SK-N-SH (cell line): ENCODE measurements at regions not wholly inside any gene's neighbourhood (a gene's known extent, or its start where the extent isn't known, plus 50 kb on each side); places are given as distances from the start of the nearest gene placed in this dataset.

Source experiments
- CTCF ChIA-PET: fragments of 300-600, 350-600 bp; formaldehyde crosslinking; extraction: SDS; loops from one replicate; lab custom pipeline; 2021; lab: Yijun Ruan, JAX
- POLR2A ChIA-PET: fragments of 350-600 bp; sonication (Branson Sonifier 250); formaldehyde crosslinking; extraction: SDS; loops from one replicate; lab custom pipeline; 2020; ENCODE audit warnings: antibody characterized with exemption, inconsistent platforms; lab: Yijun Ruan, JAX
- DNase-seq: peaks from one replicate; pipeline ENCODE4 v3.0.0; 2012
- H2AFZ ChIP-seq: fragments of 200-600 bp; sonication (generic); 2 replicates; pipeline ENCODE4 v1.8.1; 2016; ENCODE audit warnings: antibody characterized with exemption, mild to moderate bottlenecking, low read depth
- H3F3A ChIP-seq: fragments of 200-600 bp; sonication (generic); replicated peaks from 2 replicates; pipeline ENCODE3; 2016; ENCODE audit warnings: antibody characterized with exemption, mild to moderate bottlenecking; ENCODE audit not compliant: insufficient read depth
- H3K27ac ChIP-seq, 2 experiments: fragments of 200-500 bp in 1 of 2; fragments of 200-600 bp in 1 of 2; sonication (Bioruptor generic) in 1 of 2; sonication (generic), shearing (Covaris generic) in 1 of 2; 2 replicates each; pipeline versions ENCODE4 v1.5.1 to v1.6.1; 2014 to 2016; ENCODE audit warnings: low read depth in 2 of 2, inconsistent platforms in 1 of 2, low read length in 1 of 2, mild to moderate bottlenecking in 1 of 2, mixed read lengths in 1 of 2
- H3K27me3 ChIP-seq: fragments of 200-600 bp; sonication (generic), shearing (Covaris generic); 2 replicates; pipeline ENCODE4 v1.6.1; 2016; ENCODE audit warnings: mixed run types; ENCODE audit not compliant: insufficient read depth
- H3K36me3 ChIP-seq, 2 experiments: fragments of 200-500 bp in 1 of 2; fragments of 200-600 bp in 1 of 2; sonication (Bioruptor generic) in 1 of 2; sonication (generic) in 1 of 2; replicated peaks in 1 of 2; 2 replicates each; pipeline versions ENCODE3 to v1.5.1; 2014 to 2016; ENCODE audit warnings: low read length in 1 of 2, mild to moderate bottlenecking in 1 of 2; ENCODE audit not compliant: insufficient read depth in 2 of 2, control insufficient read depth in 1 of 2
- H3K4me1 ChIP-seq, 2 experiments: fragments of 200-500 bp in 1 of 2; fragments of 200-600 bp in 1 of 2; sonication (Bioruptor generic) in 1 of 2; sonication (generic), shearing (Covaris generic) in 1 of 2; 2 replicates each; pipeline versions ENCODE4 v1.5.1 to v1.6.1; 2014 to 2016; ENCODE audit warnings: low read depth in 1 of 2, low read length in 1 of 2, mixed run types in 1 of 2; ENCODE audit not compliant: insufficient read depth in 2 of 2, control insufficient read depth in 1 of 2
- H3K4me2 ChIP-seq: fragments of 200-600 bp; sonication (generic), shearing (Covaris generic); 2 replicates; pipeline ENCODE4 v1.6.1; 2017; ENCODE audit warnings: mixed run types
- H3K4me3 ChIP-seq, 2 experiments: fragments of 200-500 bp in 1 of 2; fragments of 200-600 bp in 1 of 2; sonication (Bioruptor generic) in 1 of 2; sonication (generic), shearing (Covaris generic) in 1 of 2; 2 replicates each; pipeline versions ENCODE4 v1.5.1 to v1.8.1; 2014 to 2016; ENCODE audit warnings: low read depth in 2 of 2, inconsistent platforms in 1 of 2, low read length in 1 of 2, mild to moderate bottlenecking in 1 of 2, mixed read lengths in 1 of 2, moderate library complexity in 1 of 2
- H3K79me2 ChIP-seq: fragments of 200-600 bp; sonication (generic); 2 replicates; pipeline ENCODE4 v1.8.1; 2017; ENCODE audit warnings: mild to moderate bottlenecking; ENCODE audit not compliant: insufficient read depth
- H3K9ac ChIP-seq: fragments of 200-600 bp; sonication (generic); 2 replicates; pipeline ENCODE4 v1.6.1; 2017; ENCODE audit warnings: mixed run types
- H3K9me2 ChIP-seq: fragments of 200-600 bp; sonication (generic); 2 replicates; pipeline ENCODE4 v1.6.1; 2017; ENCODE audit warnings: mixed run types
- H3K9me3 ChIP-seq: fragments of 200-600 bp; sonication (generic); 2 replicates; pipeline ENCODE4 v1.6.1; 2017; ENCODE audit warnings: mixed run types, mild to moderate bottlenecking, moderate library complexity
- H4K20me1 ChIP-seq: fragments of 200-600 bp; sonication (generic); 2 replicates; pipeline ENCODE4 v1.6.1; 2017; ENCODE audit warnings: mild to moderate bottlenecking, mixed run types; ENCODE audit not compliant: insufficient read depth
- CHD2 ChIP-seq: fragments of 150-350 bp; IDR thresholded peaks from 2 replicates; pipeline ENCODE4 v1.6.1; 2018; ENCODE audit warnings: low read length; ENCODE audit not compliant: partially characterized antibody
- CTCF ChIP-seq: fragments of 200-600 bp; sonication (generic); IDR thresholded peaks from 2 replicates; pipeline ENCODE4 v1.6.1; 2017; ENCODE audit warnings: antibody characterized with exemption, mild to moderate bottlenecking, moderate library complexity
- EZH2phosphoT487 ChIP-seq: fragments of 200-600 bp; sonication (generic); IDR thresholded peaks from 2 replicates; pipeline ENCODE4 v1.6.1; 2017; ENCODE audit warnings: low read depth, mixed run types, mild to moderate bottlenecking, antibody characterized with exemption, moderate library complexity, borderline replicate concordance
- GATA2 ChIP-seq: sonication (generic); formaldehyde crosslinking; IDR thresholded peaks from 2 replicates; pipeline ENCODE4 v1.5.0; 2020; ENCODE audit warnings: mild to moderate bottlenecking, missing genetic modification reagents
- JUND ChIP-seq: IDR thresholded peaks from 2 replicates; pipeline ENCODE4 v1.4.0; 2012
- MAX ChIP-seq: IDR thresholded peaks from 2 replicates; pipeline ENCODE4 v1.4.0; 2012; ENCODE audit warnings: low read depth
- NFIC ChIP-seq: IDR thresholded peaks from 2 replicates; pipeline ENCODE4 v1.4.0; 2012; ENCODE audit warnings: borderline replicate concordance
- NRF1 ChIP-seq: IDR thresholded peaks from 2 replicates; pipeline ENCODE4 v1.6.1; 2012; ENCODE audit warnings: low read depth, mild to moderate bottlenecking, low read length
- RCOR1 ChIP-seq: fragments of 150-350 bp; IDR thresholded peaks from 2 replicates; pipeline ENCODE4 v1.6.1; 2017; ENCODE audit warnings: antibody characterized with exemption, low read length
- REST ChIP-seq: IDR thresholded peaks from 2 replicates; pipeline ENCODE4 v1.6.1; 2012; ENCODE audit warnings: mild to moderate bottlenecking, low read depth, low read length, moderate library complexity
- RFX5 ChIP-seq: IDR thresholded peaks from 2 replicates; pipeline ENCODE4 v1.6.1; 2012; ENCODE audit warnings: mild to moderate bottlenecking, improper control_type of control experiment, low read length
- TAF1 ChIP-seq: IDR thresholded peaks from 2 replicates; pipeline ENCODE4 v1.6.1; 2012; ENCODE audit warnings: low read depth, mild to moderate bottlenecking, low read length, moderate library complexity, borderline replicate concordance
- TCF12 ChIP-seq: IDR thresholded peaks from 2 replicates; pipeline ENCODE4 v1.4.0; 2012
- TEAD4 ChIP-seq: IDR thresholded peaks from 2 replicates; pipeline ENCODE4 v1.4.0; 2012; ENCODE audit warnings: mild to moderate bottlenecking, borderline replicate concordance; ENCODE audit not compliant: insufficient read depth
- USF1 ChIP-seq: IDR thresholded peaks from 2 replicates; pipeline ENCODE4 v1.4.0; 2012; ENCODE audit warnings: low read depth, borderline replicate concordance
- ZBTB33 ChIP-seq: IDR thresholded peaks from 2 replicates; pipeline ENCODE4 v1.4.0; 2012; ENCODE audit warnings: low read depth, borderline replicate concordance
- WGBS: methylation state at CpG from one replicate; pipeline ENCODE4 v1.1.6; 2017; ENCODE audit warnings: low lambda C conversion rate; 5-methylcytosine and 5-hydroxymethylcytosine counted together

- peak; percentile 72 for TF ChIP-seq CHD2
- TF ChIP-seq NFIC = peak; percentile 65
- TF ChIP-seq GATA2 (CRISPR knock-in tag) = peak; percentile 98
- TF ChIP-seq REST = no peak
- TF ChIP-seq TCF12 = peak; percentile 68; the same call in 1 of the 2 replicates
- no peak for TF ChIP-seq EZH2phosphoT487
- TF ChIP-seq RCOR1 = peak; percentile 85
- TF ChIP-seq MAX = no peak
These were observed 157.4 kb upstream of the ZNF217 start (continued) for GRCh38 chr20:53750827-53751619.

- Histone ChIP-seq H3K9me2 (no peaks in the 10 kb centered on the region), H3K9ac (0 out of 2 replicates have a peak overlapping the region, but pooled peaks have one; percentile 1), H3K36me3 (no peaks in the 10 kb centered on the region), H3K79me2 (no peaks in the 10 kb centered on the region), H3K4me1 (peaks cover 12 to 23% of the 10 kb centered on the region in 2 experiments; a peak in 3 of 4 replicates), H3F3A (peaks cover 14% of the 10 kb centered on the region), H4K20me1 (no peaks in the 10 kb centered on the region), H3K27ac (peak overlapping the region in 1 of 2 experiments; percentile 31; a peak in 1 of 4 replicates), H3K4me2 (no peak overlapping the region), H2AFZ (peak overlapping the region; percentile 52; the same call in 1 of the 2 replicates), H3K27me3 (no peaks in the 10 kb centered on the region), H3K4me3 (no peak overlapping the region), H3K9me3 (no peaks in the 10 kb centered on the region)
- POLR2A ChIA-PET = no interaction called here
- WGBS = 17% methylated on average over 1 of the region's 1 CpG
- no peak for TF ChIP-seq TEAD4
- TF ChIP-seq USF1 = no peak
- TF ChIP-seq NRF1 = no peak
- peak; percentile 28; the same call in 1 of the 2 replicates for TF ChIP-seq CTCF
- TF ChIP-seq GATA2 (CRISPR knock-in tag) = no peak
- TF ChIP-seq TAF1 = no peak
- no peak for TF ChIP-seq RFX5
- no peak for TF ChIP-seq ZBTB33
- TF ChIP-seq JUND = 0 out of 2 replicates have a peak, but pooled peaks have one; percentile 1
- CTCF ChIA-PET = interaction anchor here (0.8 to 4.2 kb wide), 7 partner anchors 8 to 195 kb away, joined by 3 to 20 read pairs (median 3); no protein-coding TSS in a partner anchor
- no peak for DNase-seq
These were observed 155.9 kb upstream of the ZNF217 start for GRCh38 chr20:53749499-53749898.
